SK-N-SH treated with all-trans-retinoic acid at 6 μM for 48 hours (cell line): ENCODE measurements at regions not wholly inside any gene's neighbourhood (a gene's known extent, or its start where the extent isn't known, plus 50 kb on each side); places are given as distances from the start of the nearest gene placed in this dataset.

ENCODE experiments used
- ARNTL ChIP-seq: fragments of 450-650 bp; formaldehyde crosslinking; IDR thresholded peaks from 2 replicates; pipeline ENCODE4 v1.5.0; 2020; ENCODE audit warnings: low read depth, mild to moderate bottlenecking, moderate library complexity, borderline replicate concordance
- OSR1 ChIP-seq: fragments of 250-450 bp; sonication (Bioruptor Pico); IDR thresholded peaks from 2 replicates; pipeline ENCODE4 v1.8.0; 2022; ENCODE audit warnings: moderate library complexity, mild to moderate bottlenecking, inconsistent platforms
- PPARA ChIP-seq: fragments of 250-450 bp; sonication (Bioruptor Pico); IDR thresholded peaks from 2 replicates; pipeline ENCODE4 v1.5.0; 2020; ENCODE audit warnings: mild to moderate bottlenecking, borderline replicate concordance
- RARB ChIP-seq: fragments of 250-450 bp; sonication (Bioruptor Pico); IDR thresholded peaks from 2 replicates; pipeline ENCODE4 v1.8.0; 2021; ENCODE audit warnings: mild to moderate bottlenecking, moderate library complexity
- SNAI2 ChIP-seq: fragments of 250-450 bp; sonication (Bioruptor Pico); IDR thresholded peaks from 2 replicates; pipeline ENCODE4 v1.5.0; 2020; ENCODE audit warnings: mild to moderate bottlenecking, moderate library complexity
- TOX ChIP-seq: fragments of 250-450 bp; sonication (Bioruptor Pico); IDR thresholded peaks from 2 replicates; pipeline ENCODE4 v1.8.0; 2021; ENCODE audit warnings: mild to moderate bottlenecking, moderate library complexity, borderline replicate concordance
- ZC3H10 ChIP-seq: fragments of 250-450 bp; sonication (Bioruptor Pico); IDR thresholded peaks from 2 replicates; pipeline ENCODE4 v1.5.1; 2021; ENCODE audit warnings: mild to moderate bottlenecking, moderate library complexity
- ZFP30 ChIP-seq: fragments of 450-650 bp; formaldehyde crosslinking; IDR thresholded peaks from 2 replicates; pipeline ENCODE4 v1.5.0; 2022; ENCODE audit warnings: mild to moderate bottlenecking, moderate library complexity
- ZNF565 ChIP-seq: fragments of 450-650 bp; formaldehyde crosslinking; conservative IDR thresholded peaks from 2 replicates; pipeline ENCODE4 v1.5.0; 2020; ENCODE audit warnings: low read depth, mild to moderate bottlenecking, moderate library complexity
- ZNF70 ChIP-seq: fragments of 450-650 bp; formaldehyde crosslinking; IDR thresholded peaks from 2 replicates; pipeline ENCODE4 v1.5.0; 2020; ENCODE audit warnings: mild to moderate bottlenecking, moderate library complexity
- TF ChIP-seq, protein P1 (sequence below): fragments of 250-450 bp; sonication (Bioruptor Pico); IDR thresholded peaks from 2 replicates; pipeline ENCODE4 v1.8.0; 2020; ENCODE audit warnings: mild to moderate bottlenecking, moderate library complexity, borderline replicate concordance
- TF ChIP-seq, protein P2 (sequence below): fragments of 250-450 bp; sonication (Bioruptor Pico); IDR thresholded peaks from 2 replicates; pipeline ENCODE4 v1.8.0; 2021; ENCODE audit warnings: low read depth, mild to moderate bottlenecking, moderate library complexity, borderline replicate concordance
- TF ChIP-seq, protein P3 (sequence below): fragments of 250-450 bp; sonication (Bioruptor Pico); IDR thresholded peaks from 2 replicates; pipeline ENCODE4 v1.5.1; 2020; ENCODE audit warnings: low read depth, mild to moderate bottlenecking, moderate library complexity
- TF ChIP-seq, protein P4 (sequence below): fragments of 250-450 bp; sonication (Bioruptor Pico); IDR thresholded peaks from 2 replicates; pipeline ENCODE4 v1.5.1; 2021; ENCODE audit warnings: mild to moderate bottlenecking, moderate library complexity

DNA sequence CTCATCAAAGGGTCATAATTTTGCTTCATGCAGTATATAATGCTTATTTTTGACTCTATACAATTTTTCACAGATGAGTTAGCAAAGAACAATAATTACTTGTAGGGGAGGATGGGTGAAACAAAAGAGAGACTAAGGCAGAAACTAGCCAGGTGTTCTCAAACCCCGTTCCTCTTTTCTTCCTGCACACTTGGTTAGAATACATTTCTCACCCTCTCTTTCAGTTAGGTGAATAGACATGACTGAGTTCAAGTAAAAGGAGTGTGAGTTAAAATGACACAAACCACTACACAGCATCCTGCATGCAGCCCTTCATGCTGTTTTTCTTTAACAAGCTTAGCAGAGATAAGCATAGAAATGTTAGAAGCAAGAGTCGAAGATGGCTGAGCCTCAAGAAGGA is 922.2 kb downstream of the TBL1XR1 start:
- TF ChIP-seq, protein P1, sequence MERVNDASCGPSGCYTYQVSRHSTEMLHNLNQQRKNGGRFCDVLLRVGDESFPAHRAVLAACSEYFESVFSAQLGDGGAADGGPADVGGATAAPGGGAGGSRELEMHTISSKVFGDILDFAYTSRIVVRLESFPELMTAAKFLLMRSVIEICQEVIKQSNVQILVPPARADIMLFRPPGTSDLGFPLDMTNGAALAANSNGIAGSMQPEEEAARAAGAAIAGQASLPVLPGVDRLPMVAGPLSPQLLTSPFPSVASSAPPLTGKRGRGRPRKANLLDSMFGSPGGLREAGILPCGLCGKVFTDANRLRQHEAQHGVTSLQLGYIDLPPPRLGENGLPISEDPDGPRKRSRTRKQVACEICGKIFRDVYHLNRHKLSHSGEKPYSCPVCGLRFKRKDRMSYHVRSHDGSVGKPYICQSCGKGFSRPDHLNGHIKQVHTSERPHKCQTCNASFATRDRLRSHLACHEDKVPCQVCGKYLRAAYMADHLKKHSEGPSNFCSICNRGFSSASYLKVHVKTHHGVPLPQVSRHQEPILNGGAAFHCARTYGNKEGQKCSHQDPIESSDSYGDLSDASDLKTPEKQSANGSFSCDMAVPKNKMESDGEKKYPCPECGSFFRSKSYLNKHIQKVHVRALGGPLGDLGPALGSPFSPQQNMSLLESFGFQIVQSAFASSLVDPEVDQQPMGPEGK (CRISPR knock-in tag): no peak
- TF ChIP-seq ZNF565 (CRISPR knock-in tag) (no peak), ARNTL (CRISPR knock-in tag) (no peak), RARB (CRISPR knock-in tag) (no peak), TOX (CRISPR knock-in tag) (no peak), ZFP30 (CRISPR knock-in tag) (no peak), OSR1 (no peak), ZNF70 (CRISPR knock-in tag) (no peak), ZC3H10 (CRISPR knock-in tag) (no peak), SNAI2 (CRISPR knock-in tag) (no peak), PPARA (CRISPR knock-in tag) (no peak)
- TF ChIP-seq, protein P2, sequence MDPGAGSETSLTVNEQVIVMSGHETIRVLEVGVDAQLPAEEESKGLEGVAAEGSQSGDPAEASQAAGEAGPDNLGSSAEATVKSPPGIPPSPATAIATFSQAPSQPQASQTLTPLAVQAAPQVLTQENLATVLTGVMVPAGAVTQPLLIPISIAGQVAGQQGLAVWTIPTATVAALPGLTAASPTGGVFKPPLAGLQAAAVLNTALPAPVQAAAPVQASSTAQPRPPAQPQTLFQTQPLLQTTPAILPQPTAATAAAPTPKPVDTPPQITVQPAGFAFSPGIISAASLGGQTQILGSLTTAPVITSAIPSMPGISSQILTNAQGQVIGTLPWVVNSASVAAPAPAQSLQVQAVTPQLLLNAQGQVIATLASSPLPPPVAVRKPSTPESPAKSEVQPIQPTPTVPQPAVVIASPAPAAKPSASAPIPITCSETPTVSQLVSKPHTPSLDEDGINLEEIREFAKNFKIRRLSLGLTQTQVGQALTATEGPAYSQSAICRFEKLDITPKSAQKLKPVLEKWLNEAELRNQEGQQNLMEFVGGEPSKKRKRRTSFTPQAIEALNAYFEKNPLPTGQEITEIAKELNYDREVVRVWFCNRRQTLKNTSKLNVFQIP (CRISPR knock-in tag): no peak
- TF ChIP-seq, protein P3, sequence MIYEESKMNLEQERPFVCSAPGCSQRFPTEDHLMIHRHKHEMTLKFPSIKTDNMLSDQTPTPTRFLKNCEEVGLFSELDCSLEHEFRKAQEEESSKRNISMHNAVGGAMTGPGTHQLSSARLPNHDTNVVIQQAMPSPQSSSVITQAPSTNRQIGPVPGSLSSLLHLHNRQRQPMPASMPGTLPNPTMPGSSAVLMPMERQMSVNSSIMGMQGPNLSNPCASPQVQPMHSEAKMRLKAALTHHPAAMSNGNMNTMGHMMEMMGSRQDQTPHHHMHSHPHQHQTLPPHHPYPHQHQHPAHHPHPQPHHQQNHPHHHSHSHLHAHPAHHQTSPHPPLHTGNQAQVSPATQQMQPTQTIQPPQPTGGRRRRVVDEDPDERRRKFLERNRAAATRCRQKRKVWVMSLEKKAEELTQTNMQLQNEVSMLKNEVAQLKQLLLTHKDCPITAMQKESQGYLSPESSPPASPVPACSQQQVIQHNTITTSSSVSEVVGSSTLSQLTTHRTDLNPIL: no peak
- TF ChIP-seq, protein P4, sequence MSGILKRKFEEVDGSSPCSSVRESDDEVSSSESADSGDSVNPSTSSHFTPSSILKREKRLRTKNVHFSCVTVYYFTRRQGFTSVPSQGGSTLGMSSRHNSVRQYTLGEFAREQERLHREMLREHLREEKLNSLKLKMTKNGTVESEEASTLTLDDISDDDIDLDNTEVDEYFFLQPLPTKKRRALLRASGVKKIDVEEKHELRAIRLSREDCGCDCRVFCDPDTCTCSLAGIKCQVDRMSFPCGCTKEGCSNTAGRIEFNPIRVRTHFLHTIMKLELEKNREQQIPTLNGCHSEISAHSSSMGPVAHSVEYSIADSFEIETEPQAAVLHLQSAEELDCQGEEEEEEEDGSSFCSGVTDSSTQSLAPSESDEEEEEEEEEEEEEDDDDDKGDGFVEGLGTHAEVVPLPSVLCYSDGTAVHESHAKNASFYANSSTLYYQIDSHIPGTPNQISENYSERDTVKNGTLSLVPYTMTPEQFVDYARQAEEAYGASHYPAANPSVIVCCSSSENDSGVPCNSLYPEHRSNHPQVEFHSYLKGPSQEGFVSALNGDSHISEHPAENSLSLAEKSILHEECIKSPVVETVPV (CRISPR knock-in tag): no peak
